Coronary artery (tissue), 2 donors: ENCODE measurements at regions not wholly inside any gene's neighbourhood (a gene's known extent, or its start where the extent isn't known, plus 50 kb on each side); places are given as distances from the start of the nearest gene placed in this dataset.

Experiments
- DNase-seq: peaks from one replicate; pipeline ENCODE4 v3.0.0-alpha.2; 2017; ENCODE audit warnings: low spot score
- H3K27ac ChIP-seq, 2 donors: fragments of 200-600 bp; sonication (generic); one replicate each; pipeline ENCODE4 v1.5.1; 2016 to 2019
- H3K4me3 ChIP-seq: fragments of 200-600 bp; sonication (generic); 2 replicates; pipeline ENCODE4 v1.5.1; 2016; ENCODE audit warnings: mild to moderate bottlenecking, moderate library complexity
- CTCF ChIP-seq: fragments of 200-600 bp; sonication (generic); IDR thresholded peaks from one replicate; pipeline ENCODE4 v1.5.1; 2019; ENCODE audit warnings: antibody characterized with exemption

- Histone ChIP-seq H3K27ac (no peak overlapping the region), H3K4me3 (no peak overlapping the region)
- no peak for TF ChIP-seq CTCF
- DNase-seq: no peak
These were observed 57.1 kb downstream of the FAM47B start for GRCh38 chrX:34999702-35000101.

GRCh38 chrX:35006361-35006760 is 63.8 kb downstream of the FAM47B start:
- Histone ChIP-seq H3K27ac (no peak overlapping the region), H3K4me3 (no peak overlapping the region)
- no peak for DNase-seq
- TF ChIP-seq CTCF: no peak

GRCh38 chrX:35015621-35016020 is 73.0 kb downstream of the FAM47B start:
- no peak for DNase-seq
- no peak overlapping the region for H3K4me3 ChIP-seq
- no peak overlapping the region for H3K27ac ChIP-seq
- no peak for TF ChIP-seq CTCF

- no peak for TF ChIP-seq CTCF
- DNase-seq: no peak
- H3K27ac ChIP-seq: no peak overlapping the region
- no peak overlapping the region for H3K4me3 ChIP-seq
These were observed 73.5 kb downstream of the FAM47B start for GRCh38 chrX:35016051-35016450.

GRCh38 chrX:35017284-35017683 is 74.7 kb downstream of the FAM47B start:
- TF ChIP-seq CTCF: no peak
- no peak overlapping the region for H3K27ac ChIP-seq
- H3K4me3 ChIP-seq: no peak overlapping the region
- DNase-seq: no peak

GRCh38 chrX:35023683-35024082 is 81.1 kb downstream of the FAM47B start:
- Histone ChIP-seq H3K27ac (no peak overlapping the region), H3K4me3 (no peak overlapping the region)
- DNase-seq: no peak
- TF ChIP-seq CTCF: no peak

GRCh38 chrX:35025820-35026219 is 83.2 kb downstream of the FAM47B start:
- no peak for DNase-seq
- no peak overlapping the region for H3K27ac ChIP-seq
- H3K4me3 ChIP-seq: no peak overlapping the region
- TF ChIP-seq CTCF: no peak
